HG03354 (cell line): ENCODE measurements at regions not wholly inside any gene's neighbourhood (a gene's known extent, or its start where the extent isn't known, plus 50 kb on each side); places are given as distances from the start of the nearest gene placed in this dataset.
"Not testable (repeated sequence)": the region's sequence is repeated elsewhere in the genome, so short reads cannot be mapped to it uniquely, and the experiment has no call there.

ENCODE experiments used
- ATAC-seq: cut with Tn5 transposase; IDR thresholded peaks from one replicate; pipeline ENCODE4 v1.9.1; 2021; ENCODE audit warnings: mild to moderate bottlenecking; ENCODE audit not compliant: unreplicated experiment, poor library complexity, severe bottlenecking

DNA sequence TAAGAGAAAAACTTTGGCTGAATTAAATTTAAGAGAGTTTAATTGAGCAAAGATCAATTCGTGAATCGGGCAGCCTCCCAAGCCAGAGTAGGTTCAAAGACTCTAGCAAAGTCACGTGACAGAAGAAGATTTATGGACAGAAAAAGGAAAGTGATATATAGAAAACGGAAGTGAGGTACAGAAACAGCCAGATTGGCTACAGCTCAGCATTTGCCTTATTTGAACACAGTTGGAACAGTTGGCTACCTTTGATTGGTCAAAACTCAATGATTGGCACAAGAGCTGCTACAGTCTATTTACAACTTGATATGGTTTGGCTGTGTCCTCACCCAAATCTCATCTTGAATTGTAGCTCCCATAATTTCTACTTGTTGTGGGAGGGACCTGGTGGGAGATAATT lies 102.6 kb downstream of the PLG start:
- ATAC-seq = no peak

- ATAC-seq = no peak
Measured at GRCh38 chr6:160808263-160808662, 106.2 kb downstream of the PLG start.

DNA sequence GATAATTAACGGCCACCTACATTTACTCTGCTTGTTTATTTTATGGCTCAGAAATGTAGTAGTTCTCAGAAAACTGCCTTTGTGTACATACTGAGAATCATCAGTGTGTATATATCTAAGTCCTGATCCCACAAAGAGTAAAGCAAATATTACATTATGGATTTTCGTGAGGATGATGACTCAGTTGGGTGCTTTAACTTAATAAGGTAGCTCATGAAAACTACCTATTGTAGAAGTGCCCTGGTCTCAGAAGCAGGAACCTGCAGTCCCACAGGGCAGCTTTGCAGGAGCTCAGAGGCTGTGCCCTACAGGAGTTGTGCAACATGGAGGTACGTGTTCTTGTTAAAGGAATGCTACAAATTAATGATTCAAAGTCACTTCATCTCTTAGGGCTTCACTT lies 108.2 kb downstream of the PLG start:
- ATAC-seq = no peak

GRCh38 chr6:160812097-160812496 lies 110.1 kb downstream of the PLG start:
- no peak for ATAC-seq

GRCh38 chr6:160818934-160819333 lies 116.9 kb downstream of the PLG start:
- ATAC-seq = no peak

DNA sequence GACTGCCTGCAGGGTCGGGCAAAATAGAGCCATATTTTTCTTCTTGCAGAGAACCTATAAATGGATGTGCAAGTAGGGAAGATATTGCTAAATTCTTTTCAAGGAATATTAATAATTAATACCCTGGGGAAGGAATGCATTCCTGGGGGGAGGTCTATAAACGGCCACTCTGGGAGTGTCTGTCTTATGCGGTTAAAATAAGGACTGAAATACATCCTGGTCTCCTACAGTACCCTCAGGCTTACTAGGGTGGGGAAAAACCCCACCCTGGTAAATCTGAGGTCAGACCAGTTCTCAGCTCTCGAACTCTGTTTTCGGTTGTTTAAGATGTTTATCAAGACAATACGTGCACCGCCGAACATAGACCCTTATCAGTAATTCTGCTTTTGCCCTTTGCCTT lies 118.6 kb downstream of the PLG start:
- not testable (repeated sequence) for ATAC-seq

DNA sequence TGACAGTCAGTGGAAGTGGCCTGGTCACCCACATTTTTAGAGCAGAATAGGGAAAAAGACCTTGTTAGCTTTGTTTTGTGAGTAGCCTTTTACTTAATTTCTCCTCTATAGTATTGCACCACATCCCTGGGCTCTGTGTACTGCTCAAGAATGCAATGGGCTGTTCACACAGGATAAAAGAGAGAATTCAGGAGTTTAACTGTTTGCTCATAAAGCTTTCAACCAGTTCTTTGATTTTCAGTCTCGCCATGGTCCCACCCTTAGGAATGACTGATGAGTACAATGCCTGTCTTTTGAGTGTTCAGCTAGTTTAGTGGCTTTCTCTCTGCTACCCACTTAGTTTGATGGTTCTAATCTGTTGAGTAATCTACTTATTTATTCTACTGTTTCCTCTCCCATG lies 129.7 kb downstream of the PLG start:
- no peak for ATAC-seq

DNA sequence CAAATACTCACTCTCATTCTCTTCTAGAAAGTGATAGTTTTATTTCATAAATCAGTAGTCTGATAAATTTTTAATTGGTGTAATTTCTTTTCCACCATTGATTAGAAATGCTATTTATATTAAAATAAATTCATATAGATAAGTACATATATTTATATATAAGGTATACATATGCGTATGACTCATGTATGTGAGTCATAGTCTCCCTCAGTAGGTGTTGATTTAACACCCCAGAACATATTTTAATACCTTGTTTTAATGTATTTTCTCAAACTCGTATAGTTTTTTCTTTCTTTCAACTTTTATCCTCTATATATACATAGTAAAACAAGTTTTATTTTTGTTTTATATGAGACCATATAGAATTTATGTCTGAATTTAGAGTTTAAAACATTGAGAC lies 130.4 kb downstream of the PLG start:
- no peak for ATAC-seq

GRCh38 chr6:160837146-160837545 lies 135.1 kb downstream of the PLG start:
- ATAC-seq = no peak

DNA sequence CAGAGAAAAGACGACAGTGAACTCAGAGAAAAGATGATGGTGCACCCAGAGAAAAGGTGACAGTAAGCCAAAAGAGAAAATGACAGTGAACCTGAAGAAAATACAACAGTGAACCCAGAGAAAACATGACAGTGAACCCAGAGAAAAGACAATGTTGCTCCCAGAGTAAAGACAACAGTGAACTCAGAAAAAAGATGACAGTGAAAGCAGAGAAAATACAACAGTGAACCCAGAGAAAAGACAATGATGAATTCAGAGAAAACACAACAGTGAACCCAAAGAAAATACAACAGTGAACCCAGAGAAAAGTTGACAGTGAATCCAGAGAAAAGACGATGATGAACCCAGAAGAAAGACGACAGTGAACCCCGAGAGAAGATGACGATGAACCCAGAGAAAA lies 140.5 kb upstream of the MAP3K4 start:
- ATAC-seq = no peak

DNA sequence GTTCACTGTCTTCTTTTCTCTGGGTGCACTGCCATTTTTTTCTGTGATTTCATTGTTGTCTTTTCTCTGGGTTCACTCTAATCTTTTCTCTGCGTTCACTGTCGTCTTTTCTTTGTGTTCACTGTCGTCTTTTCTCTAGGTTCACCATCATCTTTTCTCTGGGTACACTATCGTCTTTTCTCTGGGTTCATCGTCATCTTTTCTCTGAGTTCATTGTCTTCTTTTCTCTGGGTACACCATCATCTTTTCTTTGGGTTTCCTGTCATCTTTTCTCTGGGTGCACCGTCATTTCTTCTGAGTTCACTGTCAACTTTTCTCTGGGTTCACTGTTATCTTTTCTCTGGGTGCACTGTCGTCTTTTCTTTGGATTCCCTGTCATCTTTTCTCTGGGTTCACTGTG lies 137.6 kb upstream of the MAP3K4 start:
- ATAC-seq = no peak

DNA sequence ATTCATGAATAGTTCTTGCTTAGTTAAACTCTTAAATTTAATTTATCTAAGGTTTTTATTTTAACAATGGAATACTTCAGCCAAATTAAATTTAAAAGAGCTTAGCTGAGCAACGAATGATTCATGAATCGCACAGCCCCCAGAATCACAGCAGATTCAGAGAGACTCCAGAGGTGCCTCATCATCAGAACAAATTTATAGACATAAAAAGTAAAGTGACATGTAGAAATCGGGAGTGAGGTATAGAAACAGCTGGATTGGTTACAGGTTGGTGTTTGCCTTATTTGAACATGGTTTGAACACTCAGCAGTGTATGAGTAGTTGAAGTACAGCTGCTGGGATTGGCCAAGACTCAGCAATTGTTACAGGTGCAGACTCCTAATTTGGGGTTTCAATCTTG lies 132.7 kb upstream of the MAP3K4 start:
- ATAC-seq = no peak

DNA sequence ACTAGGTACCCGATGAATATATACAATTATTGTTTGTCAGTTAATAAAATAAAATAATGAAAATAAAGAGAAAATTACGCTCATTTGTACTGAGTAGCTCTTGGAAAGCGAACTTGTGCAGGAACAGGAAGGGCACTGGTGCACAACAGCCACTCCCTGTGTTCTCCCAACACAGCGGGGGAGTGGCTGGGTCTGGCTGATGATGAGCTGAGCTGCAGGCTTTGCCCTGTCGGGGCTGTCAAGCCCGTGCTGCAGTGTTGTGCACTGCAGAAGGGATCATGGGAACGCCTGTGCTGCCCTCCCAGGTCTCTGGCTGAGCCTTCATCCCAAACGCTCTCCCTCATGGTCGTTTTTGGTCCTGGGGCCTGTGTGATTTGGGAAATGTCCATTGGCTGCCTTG lies 131.7 kb upstream of the MAP3K4 start:
- ATAC-seq = no peak

- ATAC-seq = no peak
Measured at GRCh38 chr6:160861824-160862223, 129.7 kb upstream of the MAP3K4 start.

GRCh38 chr6:160863782-160864181 lies 127.8 kb upstream of the MAP3K4 start:
- no peak for ATAC-seq

GRCh38 chr6:160871320-160871719 lies 120.2 kb upstream of the MAP3K4 start:
- ATAC-seq = no peak

- ATAC-seq = no peak
Measured at GRCh38 chr6:160881148-160881808, 110.3 kb upstream of the MAP3K4 start.

GRCh38 chr6:160882006-160882405 lies 109.6 kb upstream of the MAP3K4 start:
- no peak for ATAC-seq

DNA sequence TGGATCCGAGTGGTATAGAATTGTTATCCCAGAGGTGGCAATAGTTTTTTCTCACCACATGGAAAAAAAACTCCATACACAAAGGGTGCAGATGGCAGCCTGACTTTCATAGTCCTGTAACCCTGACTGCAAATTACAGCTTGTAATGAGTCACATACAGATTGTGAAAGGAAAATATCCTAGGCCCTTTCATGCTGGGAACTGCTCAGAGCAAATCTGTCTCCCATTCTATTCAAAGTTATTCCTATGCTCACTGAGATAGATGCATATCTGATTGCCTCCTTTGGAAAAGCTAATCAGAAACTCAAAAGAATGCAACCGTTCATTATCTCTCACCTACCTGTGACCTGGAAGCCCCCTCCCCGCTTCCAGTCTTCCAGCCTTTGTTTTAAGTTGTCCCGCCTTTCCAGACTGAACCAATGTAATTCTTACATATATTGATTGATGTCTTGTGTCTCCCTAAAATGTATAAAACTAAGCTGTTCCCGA lies 108.7 kb upstream of the MAP3K4 start:
- ATAC-seq = no peak

- no peak for ATAC-seq
Measured at GRCh38 chr6:160883560-160883959, 108.0 kb upstream of the MAP3K4 start.

DNA sequence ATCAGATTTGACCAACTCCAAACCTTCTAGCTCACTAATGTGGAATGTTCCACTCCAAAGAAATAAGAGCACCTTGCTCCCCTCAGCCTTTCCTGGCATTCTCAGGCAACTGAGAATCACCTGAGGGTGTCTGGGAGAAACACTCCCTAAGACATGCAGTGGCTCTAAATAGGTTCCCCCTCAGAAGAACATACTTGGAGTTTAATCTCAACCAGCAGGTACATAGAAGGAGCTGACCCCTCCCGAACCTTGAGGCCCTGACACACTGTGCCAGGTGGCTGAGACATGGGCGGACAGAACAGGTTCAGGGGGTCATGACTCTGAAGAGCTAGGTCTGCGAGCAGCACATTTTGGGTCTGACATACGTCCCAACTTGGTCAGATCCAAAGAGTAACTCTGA lies 107.6 kb upstream of the MAP3K4 start:
- no peak for ATAC-seq

- ATAC-seq = not testable (repeated sequence)
Measured at GRCh38 chr6:160889148-160889547, 102.4 kb upstream of the MAP3K4 start.
